ENCODE measurements at regions not wholly inside any gene's neighbourhood (a gene's known extent, or its start where the extent isn't known, plus 50 kb on each side); places are given as distances from the start of the nearest gene placed in this dataset.

DNA sequence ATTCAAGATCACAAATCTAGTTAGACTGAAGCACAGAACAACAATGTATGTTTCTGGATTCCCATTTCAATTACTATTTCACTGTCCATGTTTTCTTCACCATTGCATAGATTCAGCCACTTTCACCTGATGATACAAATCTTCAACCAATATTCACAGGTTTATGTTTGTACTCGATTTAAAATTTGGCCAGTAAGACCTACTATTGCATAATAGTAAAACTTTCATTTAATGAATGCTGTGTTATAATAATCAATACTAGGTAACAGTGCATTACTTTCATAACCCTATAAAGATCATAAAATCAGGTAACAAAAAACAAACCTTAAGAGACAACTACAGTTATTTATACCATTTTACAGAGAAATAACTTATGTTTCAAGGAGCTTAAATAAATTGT is 2209.1 kb downstream of the ARAP2 start:
- Histone ChIP-seq H2BK20ac (ENCODE audit: low read depth, low read length, poor library complexity, severe bottlenecking) (no peak overlapping the region), H3T11ph (ENCODE audit: low read length) (no peak overlapping the region), H3K27me3 (ENCODE audit: insufficient read depth, low read length) (no peaks in the 10 kb centered on the region), H3K9me3 (ENCODE audit: control insufficient read depth, low read depth, low read length) (no peaks in the 10 kb centered on the region), H4K91ac (ENCODE audit: insufficient read length, low read depth, low read length) (no peak overlapping the region), H3K79me1 (ENCODE audit: insufficient read depth, low read depth, low read length, poor library complexity, severe bottlenecking) (no peaks in the 10 kb centered on the region), H3K4ac (ENCODE audit: low read depth, low read length) (no peak overlapping the region), H3K23ac (ENCODE audit: insufficient read length, low read depth, low read length) (no peak overlapping the region), H3K4me1 (ENCODE audit: insufficient read depth, low read length) (no peaks in the 10 kb centered on the region), H3K79me2 (ENCODE audit: insufficient read depth, low read length) (no peaks in the 10 kb centered on the region), H3K18ac (ENCODE audit: insufficient read length, low read depth, low read length) (no peak overlapping the region), H2AFZ (ENCODE audit: low read length) (no peak overlapping the region), H2BK5ac (ENCODE audit: insufficient read length, low read length) (no peak overlapping the region), H4K5ac (ENCODE audit: insufficient read length, low read depth, low read length) (no peak overlapping the region), H3K56ac (ENCODE audit: insufficient read length, low read depth, low read length) (no peak overlapping the region), H3K27ac (ENCODE audit: insufficient read length, low read depth, low read length) (no peak overlapping the region), H4K20me1 (ENCODE audit: control insufficient read depth, insufficient read depth, insufficient read length) (no peaks in the 10 kb centered on the region), H3K23me2 (ENCODE audit: insufficient read length, low read depth, low read length, poor library complexity, severe bottlenecking) (no peaks in the 10 kb centered on the region), H2AK5ac (ENCODE audit: insufficient read length, low read length) (no peak overlapping the region), H3K9ac (ENCODE audit: extremely low read depth, insufficient read length, low read length) (no peak overlapping the region), H3K4me2 (ENCODE audit: insufficient read depth, insufficient read length, low read length) (no peak overlapping the region), H2BK120ac (ENCODE audit: low read depth, low read length, poor library complexity, severe bottlenecking) (no peak overlapping the region), H4K8ac (replicated peaks; ENCODE audit: insufficient read length, low read depth, low read length) (no peak overlapping the region), H3K14ac (ENCODE audit: insufficient read depth, low read length) (no peak overlapping the region), H2BK15ac (ENCODE audit: low read depth, low read length) (no peak overlapping the region), H2BK12ac (ENCODE audit: insufficient read length, low read depth, low read length) (no peak overlapping the region)
- Mint-ChIP-seq H3K9me3 (no peaks in the 10 kb centered on the region), H3K27me3 (ENCODE audit: low read depth) (no peaks in the 10 kb centered on the region), H3K4me1 (no peaks in the 10 kb centered on the region), H3K27ac (no peak overlapping the region), H3K36me3 (ENCODE audit: insufficient read depth in 1 of 3, low read depth in 3 of 3) (no peaks in the 10 kb centered on the region), H3K4me3 (no peak overlapping the region)
- DNase-seq = no peak
- WGBS (ENCODE audit: extremely low coverage, insufficient read length, low lambda C conversion rate) = no CpG with 5 or more reads among the region's 1 CpG
- no peak for TF ChIP-seq CTCF (conservative IDR thresholded peaks at IDR 0.05)

All from H9 (cell line).